ENCODE measurements at regions not wholly inside any gene's neighbourhood (a gene's known extent, or its start where the extent isn't known, plus 50 kb on each side); places are given as distances from the start of the nearest gene placed in this dataset.

- CTCF ChIA-PET (ENCODE audit: partially characterized antibody): no interaction called here
- Histone ChIP-seq H3K9ac (replicated peaks in 1 of 4; ENCODE audit: extremely low read depth in 1 of 4, low read depth in 3 of 4, low read length in 3 of 4) (no peak overlapping the region), H4K8ac (ENCODE audit: extremely low read depth, insufficient read depth, low read length) (no peak overlapping the region), H3K36me3 (ENCODE audit: control insufficient read depth in 2 of 4, insufficient read depth in 4 of 4, low read length in 3 of 4) (no peaks in the 10 kb centered on the region), H3K14ac (ENCODE audit: insufficient read length) (no peak overlapping the region), H4K5ac (ENCODE audit: insufficient read length, low read depth, low read length) (no peak overlapping the region), H4K20me1 (replicated peaks in 1 of 2; ENCODE audit: control insufficient read depth in 1 of 2, insufficient read depth in 2 of 2, low read length in 2 of 2) (no peaks in the 10 kb centered on the region), H3K23me2 (ENCODE audit: low read depth, low read length) (no peaks in the 10 kb centered on the region), H3K56ac (replicated peaks; ENCODE audit: insufficient read length, low read depth, low read length) (no peak overlapping the region), H2BK15ac (ENCODE audit: low read length) (no peak overlapping the region), H2BK12ac (ENCODE audit: low read depth, low read length) (no peak overlapping the region), H2AFZ (ENCODE audit: low read length) (peak overlapping the region; percentile 62; the same call in 1 of the 2 replicates), H3K4me3 (ENCODE audit: extremely low read depth in 1 of 4, insufficient read depth in 2 of 4, low read depth in 3 of 4, low read length in 4 of 4) (no peak overlapping the region), H3K9me3 (ENCODE audit: insufficient read depth in 2 of 2, low read depth in 1 of 2, low read length in 1 of 2) (no peaks in the 10 kb centered on the region), H3K27ac (ENCODE audit: low read depth, low read length) (no peak overlapping the region), H3K79me2 (ENCODE audit: control insufficient read depth in 1 of 2, insufficient read depth in 2 of 2, low read length in 2 of 2) (no peaks in the 10 kb centered on the region), H2BK20ac (ENCODE audit: low read length) (no peak overlapping the region), H3K4me1 (replicated peaks in 1 of 4; ENCODE audit: control insufficient read depth in 3 of 4, insufficient read depth in 4 of 4, low read length in 3 of 4) (no peaks in the 10 kb centered on the region), H3K23ac (ENCODE audit: insufficient read length) (no peak overlapping the region), H2BK5ac (ENCODE audit: low read depth, low read length) (no peak overlapping the region), H3K79me1 (ENCODE audit: low read depth, low read length) (no peaks in the 10 kb centered on the region), H3K4me2 (ENCODE audit: insufficient read depth in 1 of 2, low read depth in 2 of 2, low read length in 2 of 2) (no peak overlapping the region), H2BK120ac (replicated peaks; ENCODE audit: low read depth, low read length) (no peak overlapping the region), H3K27me3 (replicated peaks in 1 of 4; ENCODE audit: control insufficient read depth in 3 of 4, extremely low read depth in 1 of 4, insufficient read depth in 3 of 4, low read length in 3 of 4) (no peaks in the 10 kb centered on the region), H2AK5ac (ENCODE audit: low read depth, low read length) (no peak overlapping the region), H3K18ac (ENCODE audit: extremely low read depth, low read length) (no peak overlapping the region), H4K91ac (replicated peaks; ENCODE audit: insufficient read length, low read length) (no peak overlapping the region), H3K4ac (replicated peaks; ENCODE audit: insufficient read length, low read depth, low read length) (no peak overlapping the region)
- DNase-seq (ENCODE audit: low read depth in 1 of 2, low spot score in 2 of 2) (no peak), FAIRE-seq (no peak)
- 95% methylated on average over 15 of the region's 15 CpGs; no CpG with 5 or more reads in 1 of the 2 experiments for WGBS, 2 experiments (ENCODE audit: extremely low coverage in 1 of 2, insufficient coverage in 1 of 2, insufficient read length in 1 of 2, insufficient replicate concordance in 2 of 2, low coverage in 1 of 2, low lambda C conversion rate in 2 of 2, missing lambda C conversion rate in 1 of 2)
- POLR2A ChIA-PET (ENCODE audit: partially characterized antibody): no interaction called here
- TF ChIP-seq SP4 (IDR thresholded peaks at IDR 0.05; ENCODE audit: low read length): no peak
- no peak for TF ChIP-seq CTCF (IDR thresholded peaks at IDR 0.05; ENCODE audit: control extremely low read depth in 1 of 3, insufficient read depth in 1 of 3, low read depth in 1 of 3, low read length in 3 of 3)
- TF ChIP-seq RBBP5 (IDR thresholded peaks at IDR 0.05; ENCODE audit: borderline replicate concordance, low read depth, low read length): no peak
- TF ChIP-seq KDM1A (IDR thresholded peaks at IDR 0.05; ENCODE audit: borderline replicate concordance, low read length): no peak
- no peak for TF ChIP-seq GTF2F1 (IDR thresholded peaks at IDR 0.05; ENCODE audit: borderline replicate concordance, low read depth, low read length)
- no peak for TF ChIP-seq CBX5 (IDR thresholded peaks at IDR 0.05; ENCODE audit: low read depth, low read length)
- TF ChIP-seq CEBPB (IDR thresholded peaks at IDR 0.05; ENCODE audit: low read depth, low read length): no peak
- no peak for TF ChIP-seq ASH2L (IDR thresholded peaks at IDR 0.05; ENCODE audit: low read length)
Observed at GRCh38 chr2:122570641-122571040, 815.2 kb downstream of the TSN start.
